ENCODE measurements at regions not wholly inside any gene's neighbourhood (a gene's known extent, or its start where the extent isn't known, plus 50 kb on each side); places are given as distances from the start of the nearest gene placed in this dataset.

GRCh38 chr18:42168907-42169306 is 213.9 kb downstream of the PIK3C3 start:
- TF ChIP-seq SUZ12 (IDR thresholded peaks at IDR 0.05; ENCODE audit: extremely low read depth, insufficient read depth, insufficient read length) = no peak
- no peak for TF ChIP-seq YY1 (IDR thresholded peaks at IDR 0.05; ENCODE audit: insufficient read depth, insufficient read length)
- TF ChIP-seq ZNF274 (IDR thresholded peaks at IDR 0.05; ENCODE audit: low read depth, low read length) = no peak

Measured in NT2/D1 (cell line).